Neural crest cell (in vitro differentiated cells): ENCODE measurements at regions not wholly inside any gene's neighbourhood (a gene's known extent, or its start where the extent isn't known, plus 50 kb on each side); places are given as distances from the start of the nearest gene placed in this dataset.

Source experiments
- DNase-seq: peaks from one replicate; pipeline ENCODE4 v3.0.0; 2021; ENCODE audit warnings: low read depth, mixed read lengths, low spot score
- H3K27ac Mint-ChIP-seq: one replicate; pipeline ENCODE4 v1.8.0; 2021; ENCODE audit warnings: mild to moderate bottlenecking, mixed read lengths; ENCODE audit not compliant: unreplicated experiment
- H3K27me3 Mint-ChIP-seq: 2 replicates; pipeline ENCODE4 v1.8.0; 2021; ENCODE audit warnings: low read depth, mild to moderate bottlenecking, mixed read lengths
- H3K36me3 Mint-ChIP-seq: 2 replicates; pipeline ENCODE4 v1.8.0; 2021; ENCODE audit warnings: low read depth, mild to moderate bottlenecking, mixed read lengths
- H3K4me1 Mint-ChIP-seq: 2 replicates; pipeline ENCODE4 v1.8.0; 2021; ENCODE audit warnings: mixed read lengths
- H3K4me3 Mint-ChIP-seq: one replicate; pipeline ENCODE4 v1.8.0; 2021; ENCODE audit warnings: mild to moderate bottlenecking, mixed read lengths
- H3K9me3 Mint-ChIP-seq: 2 replicates; pipeline ENCODE4 v1.8.0; 2021; ENCODE audit warnings: mixed read lengths
- CTCF ChIP-seq: fragments of 200-600 bp; sonication (generic); conservative IDR thresholded peaks from 2 replicates; pipeline ENCODE4 v1.5.0; 2021; ENCODE audit warnings: antibody characterized with exemption, mild to moderate bottlenecking

GRCh38 chr9:80698725-80699410 is 990.5 kb downstream of the TLE1 start:
- H3K4me3 Mint-ChIP-seq, result no peak overlapping the region
- no peak overlapping the region for H3K27ac Mint-ChIP-seq
- no peaks in the 10 kb centered on the region for H3K27me3 Mint-ChIP-seq

DNA sequence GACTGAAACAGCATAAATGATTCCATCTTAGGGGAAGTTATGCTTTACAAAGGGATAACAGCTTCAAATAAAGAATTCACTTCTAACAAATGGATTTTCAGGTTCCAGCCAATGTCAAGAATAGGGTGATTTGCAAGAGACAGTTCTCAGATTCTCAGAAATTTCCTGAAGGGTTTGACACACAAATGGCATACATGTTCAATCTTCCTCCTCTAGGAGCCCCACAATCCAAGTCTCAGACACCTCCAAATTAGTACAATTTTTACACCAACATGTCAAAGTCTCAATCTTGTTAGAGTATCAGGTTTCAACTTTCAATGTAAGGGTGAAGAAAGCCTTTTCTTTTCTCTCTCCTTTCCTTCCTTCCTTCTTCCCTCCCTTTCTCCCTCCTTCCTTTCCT is 996.6 kb downstream of the TLE1 start:
- TF ChIP-seq CTCF, result no peak
- H3K4me1 Mint-ChIP-seq, result peaks cover 5% of the 10 kb centered on the region
- H3K36me3 Mint-ChIP-seq, result no peaks in the 10 kb centered on the region
- no peak overlapping the region for H3K4me3 Mint-ChIP-seq
- H3K27ac Mint-ChIP-seq, result no peak overlapping the region
- H3K27me3 Mint-ChIP-seq, result no peaks in the 10 kb centered on the region
- H3K9me3 Mint-ChIP-seq, result peaks cover 6% of the 10 kb centered on the region
- DNase-seq, result no peak

More at GRCh38 chr9:80698725-80699410, 990.5 kb downstream of the TLE1 start:
- DNase-seq, result no peak
- peaks cover 3% of the 10 kb centered on the region for H3K9me3 Mint-ChIP-seq
- peaks cover 15% of the 10 kb centered on the region for H3K4me1 Mint-ChIP-seq
- TF ChIP-seq CTCF, result no peak
- H3K36me3 Mint-ChIP-seq, result no peaks in the 10 kb centered on the region

GRCh38 chr9:80691229-80691628 is 998.1 kb downstream of the TLE1 start:
- Mint-ChIP-seq H3K27me3 (no peaks in the 10 kb centered on the region), H3K9me3 (peaks cover 6% of the 10 kb centered on the region), H3K27ac (no peak overlapping the region), H3K4me1 (peaks cover 5% of the 10 kb centered on the region), H3K36me3 (no peaks in the 10 kb centered on the region), H3K4me3 (no peak overlapping the region)
- no peak for TF ChIP-seq CTCF
- no peak for DNase-seq

DNA sequence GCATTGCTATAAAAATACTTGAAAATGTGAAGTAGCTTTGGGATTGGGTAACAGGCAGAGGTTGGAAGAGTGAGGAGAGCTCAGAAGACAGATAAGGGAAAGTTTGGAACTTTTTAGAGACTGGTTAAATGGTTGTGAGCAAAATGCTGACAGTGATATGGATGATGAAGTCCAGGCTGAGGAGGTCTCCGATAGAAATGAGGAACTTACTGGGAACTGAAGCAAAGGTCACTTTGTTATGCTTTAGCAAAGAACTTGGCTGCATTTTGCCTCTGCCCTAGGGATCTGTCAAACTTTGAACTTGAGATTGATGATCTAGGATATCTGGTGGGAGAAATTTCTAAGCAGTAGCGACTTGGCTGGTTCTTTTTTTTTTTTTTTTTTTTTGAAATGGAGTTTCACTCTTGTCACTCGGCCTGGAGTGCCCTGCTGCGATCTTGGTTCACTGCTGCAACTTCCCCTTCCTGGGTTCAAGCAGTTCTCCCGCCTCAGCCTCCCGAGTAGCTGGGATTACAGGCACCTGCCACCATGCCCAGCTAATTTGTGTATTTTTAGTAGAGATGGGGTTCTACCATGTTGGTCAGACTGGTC is 998.9 kb downstream of the TLE1 start:
- peaks cover 5% of the 10 kb centered on the region for H3K4me1 Mint-ChIP-seq
- no peak overlapping the region for H3K4me3 Mint-ChIP-seq
- H3K36me3 Mint-ChIP-seq, result no peaks in the 10 kb centered on the region
- no peak overlapping the region for H3K27ac Mint-ChIP-seq
- DNase-seq, result no peak
- TF ChIP-seq CTCF, result no peak
- H3K9me3 Mint-ChIP-seq, result peaks cover 6% of the 10 kb centered on the region
- no peaks in the 10 kb centered on the region for H3K27me3 Mint-ChIP-seq

- no peaks in the 10 kb centered on the region for H3K27me3 Mint-ChIP-seq
- no peaks in the 10 kb centered on the region for H3K4me1 Mint-ChIP-seq
- H3K27ac Mint-ChIP-seq, result no peak overlapping the region
- no peak for TF ChIP-seq CTCF
- H3K36me3 Mint-ChIP-seq, result no peaks in the 10 kb centered on the region
- no peaks in the 10 kb centered on the region for H3K9me3 Mint-ChIP-seq
- no peak overlapping the region for H3K4me3 Mint-ChIP-seq
- no peak for DNase-seq
Measured at GRCh38 chr9:80679916-80680315, 1009.4 kb downstream of the TLE1 start.
